DOHH2 (cell line): ENCODE measurements at regions not wholly inside any gene's neighbourhood (a gene's known extent, or its start where the extent isn't known, plus 50 kb on each side); places are given as distances from the start of the nearest gene placed in this dataset.

ENCODE experiments used
- H3F3A ChIP-seq: fragments of 200-600 bp; sonication (generic), shearing (Covaris generic); 2 replicates; pipeline ENCODE4 v1.6.0; 2016; ENCODE audit warnings: antibody characterized with exemption, mild to moderate bottlenecking; ENCODE audit not compliant: control insufficient read depth, insufficient read depth
- H3K27ac ChIP-seq: fragments of 200-600 bp; sonication (generic); 2 replicates; pipeline ENCODE4 v1.5.1; 2014; ENCODE audit warnings: low read depth, mild to moderate bottlenecking, low read length, moderate library complexity
- H3K27me3 ChIP-seq: fragments of 200-600 bp; sonication (generic); 2 replicates; pipeline ENCODE4 v1.6.1; 2014; ENCODE audit warnings: mild to moderate bottlenecking, low read length, mixed read lengths; ENCODE audit not compliant: control insufficient read depth
- H3K36me3 ChIP-seq: fragments of 200-600 bp; sonication (generic); 2 replicates; pipeline ENCODE4 v1.6.1; 2014; ENCODE audit warnings: mild to moderate bottlenecking, low read length, moderate library complexity, mixed read lengths; ENCODE audit not compliant: control insufficient read depth
- H3K4me1 ChIP-seq: fragments of 200-600 bp; sonication (generic); 2 replicates; pipeline ENCODE4 v1.6.1; 2014; ENCODE audit warnings: mild to moderate bottlenecking, low read length, mixed read lengths; ENCODE audit not compliant: control insufficient read depth
- H3K4me2 ChIP-seq: fragments of 200-600 bp; sonication (generic); 2 replicates; pipeline ENCODE4 v1.6.0; 2014; ENCODE audit warnings: mild to moderate bottlenecking, low read length, moderate library complexity
- H3K4me3 ChIP-seq: fragments of 200-600 bp; sonication (generic); 2 replicates; pipeline ENCODE4 v1.5.1; 2014; ENCODE audit warnings: mild to moderate bottlenecking, low read length, mixed read lengths
- H3K79me2 ChIP-seq: fragments of 200-600 bp; sonication (generic); 2 replicates; pipeline ENCODE4 v1.6.1; 2014; ENCODE audit warnings: mild to moderate bottlenecking, low read length, mixed read lengths; ENCODE audit not compliant: control insufficient read depth
- H3K9me2 ChIP-seq: fragments of 200-600 bp; sonication (generic); replicated peaks from 2 replicates; pipeline ENCODE4 v1.6.1; 2014; ENCODE audit warnings: mild to moderate bottlenecking, low read length, mixed read lengths; ENCODE audit not compliant: control insufficient read depth
- H3K9me3 ChIP-seq: fragments of 200-600 bp; sonication (generic); 2 replicates; pipeline ENCODE4 v1.6.1; 2014; ENCODE audit warnings: antibody characterized with exemption, low read length, mixed read lengths; ENCODE audit not compliant: control insufficient read depth, insufficient read depth
- H4K20me1 ChIP-seq: fragments of 200-600 bp; sonication (generic); 2 replicates; pipeline ENCODE4 v1.6.0; 2014; ENCODE audit warnings: low read depth, mild to moderate bottlenecking, antibody characterized with exemption, low read length, moderate library complexity; ENCODE audit not compliant: control insufficient read depth, insufficient read depth
- CTCF ChIP-seq: fragments of 200-600 bp; sonication (generic); IDR thresholded peaks from one replicate; pipeline ENCODE4 v1.5.1; 2014; ENCODE audit warnings: antibody characterized with exemption, mild to moderate bottlenecking, low read depth, low read length; ENCODE audit not compliant: poor library complexity, severe bottlenecking
- EZH2phosphoT487 ChIP-seq: fragments of 200-600 bp; sonication (generic); IDR thresholded peaks from 2 replicates; pipeline ENCODE4 v1.6.1; 2017; ENCODE audit warnings: borderline replicate concordance, mild to moderate bottlenecking, antibody characterized with exemption, low read length, moderate library complexity, mixed read lengths

- no peaks in the 10 kb centered on the region for H3K36me3 ChIP-seq
- H3K4me1 ChIP-seq: no peaks in the 10 kb centered on the region
- H3K4me3 ChIP-seq: no peak overlapping the region
- no peaks in the 10 kb centered on the region for H3F3A ChIP-seq
- H3K27ac ChIP-seq: no peak overlapping the region
- H3K9me2 ChIP-seq: no peaks in the 10 kb centered on the region
- H3K27me3 ChIP-seq: no peaks in the 10 kb centered on the region
- no peaks in the 10 kb centered on the region for H4K20me1 ChIP-seq
- H3K79me2 ChIP-seq: no peaks in the 10 kb centered on the region
- no peak overlapping the region for H3K4me2 ChIP-seq
- H3K9me3 ChIP-seq: no peaks in the 10 kb centered on the region
- TF ChIP-seq EZH2phosphoT487 (no peak), CTCF (no peak)
Measured at GRCh38 chr5:152717393-152717792, 312.3 kb upstream of the NMUR2 start.

- Histone ChIP-seq H3K36me3 (no peaks in the 10 kb centered on the region), H3K27me3 (no peaks in the 10 kb centered on the region), H3F3A (no peaks in the 10 kb centered on the region), H3K9me2 (no peaks in the 10 kb centered on the region), H4K20me1 (no peaks in the 10 kb centered on the region), H3K27ac (no peak overlapping the region), H3K9me3 (no peaks in the 10 kb centered on the region; the same call in 1 of the 2 replicates), H3K4me3 (no peak overlapping the region), H3K79me2 (no peaks in the 10 kb centered on the region), H3K4me2 (no peak overlapping the region), H3K4me1 (no peaks in the 10 kb centered on the region)
- TF ChIP-seq CTCF: no peak
- TF ChIP-seq EZH2phosphoT487: no peak
Measured at GRCh38 chr5:152723482-152723881, 318.4 kb upstream of the NMUR2 start.

GRCh38 chr5:152730176-152730575 is 325.1 kb upstream of the NMUR2 start:
- Histone ChIP-seq H3K79me2 (no peaks in the 10 kb centered on the region), H3K4me3 (no peak overlapping the region), H3K27me3 (no peaks in the 10 kb centered on the region), H3K9me2 (no peaks in the 10 kb centered on the region), H3K9me3 (no peaks in the 10 kb centered on the region; the same call in 1 of the 2 replicates), H3K4me2 (no peak overlapping the region), H4K20me1 (no peaks in the 10 kb centered on the region), H3F3A (no peaks in the 10 kb centered on the region), H3K27ac (no peak overlapping the region), H3K4me1 (no peaks in the 10 kb centered on the region), H3K36me3 (no peaks in the 10 kb centered on the region)
- TF ChIP-seq CTCF (no peak), EZH2phosphoT487 (no peak)

- H3K79me2 ChIP-seq: no peaks in the 10 kb centered on the region
- no peak overlapping the region for H3K27ac ChIP-seq
- H3K9me2 ChIP-seq: no peaks in the 10 kb centered on the region
- no peaks in the 10 kb centered on the region for H3K27me3 ChIP-seq
- H3K4me3 ChIP-seq: no peak overlapping the region
- no peak overlapping the region for H3K4me2 ChIP-seq
- H3K36me3 ChIP-seq: no peaks in the 10 kb centered on the region
- no peaks in the 10 kb centered on the region for H4K20me1 ChIP-seq
- TF ChIP-seq EZH2phosphoT487 (no peak), CTCF (no peak)
- H3F3A ChIP-seq: no peaks in the 10 kb centered on the region
- H3K9me3 ChIP-seq: no peaks in the 10 kb centered on the region
- H3K4me1 ChIP-seq: no peaks in the 10 kb centered on the region
Measured at GRCh38 chr5:152736906-152737305, 331.8 kb upstream of the NMUR2 start.
